ENCODE measurements at regions not wholly inside any gene's neighbourhood (a gene's known extent, or its start where the extent isn't known, plus 50 kb on each side); places are given as distances from the start of the nearest gene placed in this dataset.

DNA sequence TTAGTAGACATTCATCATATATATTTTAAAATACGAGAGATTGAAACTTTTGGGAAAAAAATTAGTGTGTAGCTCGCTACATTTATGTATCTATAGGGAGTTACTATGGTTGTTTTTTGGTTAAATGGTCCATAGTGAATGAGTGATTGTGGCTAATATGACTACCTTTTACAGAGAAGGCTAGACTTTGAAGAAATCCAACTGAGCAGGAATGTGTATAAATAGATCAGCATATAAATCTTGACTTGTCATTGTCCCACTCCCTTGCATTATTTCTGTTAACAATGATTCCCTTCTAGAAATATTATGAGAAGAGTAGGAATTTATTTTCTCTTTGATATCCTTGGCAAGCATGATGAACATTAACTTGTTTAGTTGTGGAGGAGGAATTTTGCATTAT is 737.8 kb upstream of the MAP3K7 start:
- Histone ChIP-seq H3K9me3 (ENCODE audit: control extremely low read depth in 1 of 5, control insufficient read depth in 4 of 5, insufficient read depth in 2 of 5, low read depth in 1 of 5, low read length in 4 of 5) (no peaks in the 10 kb centered on the region), H3K36me3 (ENCODE audit: control insufficient read depth in 4 of 4, insufficient read depth in 4 of 4, low read length in 3 of 4) (no peaks in the 10 kb centered on the region), H3K27ac (ENCODE audit: insufficient read depth in 1 of 2, low read depth in 1 of 2, low read length in 2 of 2, poor library complexity in 1 of 2, severe bottlenecking in 2 of 2) (no peak overlapping the region), H3K4me3 (ENCODE audit: control insufficient read depth in 1 of 7, extremely low read depth in 1 of 7, insufficient read depth in 4 of 7, low read depth in 2 of 7, low read length in 6 of 7) (no peak overlapping the region), H3K27me3 (replicated peaks in 2 of 5; ENCODE audit: control insufficient read depth in 4 of 5, insufficient read depth in 5 of 5, low read length in 4 of 5) (no peaks in the 10 kb centered on the region), H3K4me1 (ENCODE audit: control extremely low read depth in 1 of 4, control insufficient read depth in 4 of 4, insufficient read depth in 4 of 4, low read length in 3 of 4) (no peaks in the 10 kb centered on the region)
- ChIA-PET CTCF (no interaction called here), POLR2A (no interaction called here)
- no CpG with 5 or more reads among the region's 2 CpGs for WGBS (ENCODE audit: insufficient coverage)
- DNase-seq, result no peak

DNA sequence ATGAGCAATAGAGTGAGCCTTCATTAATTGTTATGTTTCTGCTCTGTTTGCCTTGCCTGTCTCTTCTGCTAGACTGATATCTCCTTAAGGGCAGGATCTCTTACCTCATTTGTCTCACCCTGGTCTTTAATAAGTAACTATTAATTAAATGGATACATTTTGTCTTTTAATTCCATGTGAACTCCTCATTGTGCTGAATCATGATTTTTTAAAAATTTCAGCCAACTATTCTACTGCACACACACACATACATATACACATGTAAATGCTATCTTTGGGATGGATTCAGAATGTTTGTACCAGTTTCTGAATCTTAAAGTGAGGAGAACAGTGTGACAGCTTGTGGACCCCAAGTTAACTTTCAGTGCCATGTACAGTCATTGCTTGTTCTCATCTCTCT is 731.1 kb upstream of the MAP3K7 start:
- no peak for DNase-seq
- ChIA-PET CTCF (no interaction called here), POLR2A (no interaction called here)
- no peaks in the 10 kb centered on the region for H3K27me3 ChIP-seq (replicated peaks in 2 of 5; ENCODE audit: control insufficient read depth in 4 of 5, insufficient read depth in 5 of 5, low read length in 4 of 5)
- no peak overlapping the region for H3K4me3 ChIP-seq (ENCODE audit: control insufficient read depth in 1 of 7, extremely low read depth in 1 of 7, insufficient read depth in 4 of 7, low read depth in 2 of 7, low read length in 6 of 7)
- H3K4me1 ChIP-seq (ENCODE audit: control extremely low read depth in 1 of 4, control insufficient read depth in 4 of 4, insufficient read depth in 4 of 4, low read length in 3 of 4), result no peaks in the 10 kb centered on the region
- H3K36me3 ChIP-seq (ENCODE audit: control insufficient read depth in 4 of 4, insufficient read depth in 4 of 4, low read length in 3 of 4), result no peaks in the 10 kb centered on the region
- H3K27ac ChIP-seq (ENCODE audit: insufficient read depth in 1 of 2, low read depth in 1 of 2, low read length in 2 of 2, poor library complexity in 1 of 2, severe bottlenecking in 2 of 2), result no peak overlapping the region
- H3K9me3 ChIP-seq (ENCODE audit: control extremely low read depth in 1 of 5, control insufficient read depth in 4 of 5, insufficient read depth in 2 of 5, low read depth in 1 of 5, low read length in 4 of 5), result no peaks in the 10 kb centered on the region

DNA sequence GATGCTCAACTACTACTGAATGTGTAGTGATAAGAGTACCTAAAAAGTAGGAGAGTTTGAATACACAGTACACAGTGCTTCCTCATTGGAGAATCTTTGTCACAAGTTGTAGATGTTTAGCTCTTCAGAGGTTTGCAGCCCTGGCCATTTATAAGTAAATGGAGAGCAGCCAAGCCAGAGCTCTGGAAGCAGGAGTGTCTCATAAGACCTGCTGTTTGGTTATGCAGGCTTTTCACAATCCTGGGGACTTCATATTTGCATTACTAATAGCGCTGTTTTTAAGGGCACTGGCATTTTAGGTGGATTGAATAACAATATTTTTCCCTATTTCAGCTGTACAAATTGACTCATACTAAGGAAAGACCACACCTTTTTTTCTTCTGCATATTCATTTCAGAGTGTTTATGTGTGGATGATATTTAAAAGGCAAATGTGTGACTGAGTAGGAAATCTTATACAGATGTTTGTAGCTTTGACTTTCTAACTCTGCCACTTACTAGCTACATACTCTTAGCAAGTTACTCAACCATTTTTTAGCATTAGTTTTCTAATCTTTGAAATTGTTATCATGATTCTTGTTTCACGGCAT is 730.5 kb upstream of the MAP3K7 start:
- ChIA-PET CTCF (no interaction called here), POLR2A (no interaction called here)
- no peak for DNase-seq

DNA sequence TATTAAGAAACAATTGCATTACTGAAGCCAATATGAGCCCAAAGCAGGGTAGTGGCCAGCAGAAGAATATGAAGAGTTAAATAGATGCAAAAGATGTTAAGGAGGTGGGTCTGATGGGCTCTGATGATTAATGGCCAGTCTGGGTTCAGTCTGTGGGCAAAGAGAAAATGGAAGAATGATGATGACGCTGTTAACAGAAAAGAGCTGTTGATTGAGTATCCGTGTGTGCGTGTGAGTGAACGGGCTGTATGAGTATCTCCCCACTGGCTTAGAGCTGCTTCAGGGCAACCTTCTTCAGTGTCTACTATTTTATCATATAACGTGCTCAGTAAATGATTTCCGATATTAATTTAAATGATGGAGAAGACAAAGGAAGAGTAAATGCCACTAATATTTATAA is 723.3 kb upstream of the MAP3K7 start:
- no peaks in the 10 kb centered on the region for H3K36me3 ChIP-seq (ENCODE audit: control insufficient read depth in 4 of 4, insufficient read depth in 4 of 4, low read length in 3 of 4)
- H3K27ac ChIP-seq (ENCODE audit: insufficient read depth in 1 of 2, low read depth in 1 of 2, low read length in 2 of 2, poor library complexity in 1 of 2, severe bottlenecking in 2 of 2), result no peak overlapping the region
- no peaks in the 10 kb centered on the region for H3K27me3 ChIP-seq (replicated peaks in 2 of 5; ENCODE audit: control insufficient read depth in 4 of 5, insufficient read depth in 5 of 5, low read length in 4 of 5)
- ChIA-PET POLR2A (no interaction called here), CTCF (no interaction called here)
- no peaks in the 10 kb centered on the region for H3K4me1 ChIP-seq (ENCODE audit: control extremely low read depth in 1 of 4, control insufficient read depth in 4 of 4, insufficient read depth in 4 of 4, low read length in 3 of 4)
- no peak overlapping the region for H3K4me3 ChIP-seq (ENCODE audit: control insufficient read depth in 1 of 7, extremely low read depth in 1 of 7, insufficient read depth in 4 of 7, low read depth in 2 of 7, low read length in 6 of 7)
- no peaks in the 10 kb centered on the region for H3K9me3 ChIP-seq (ENCODE audit: control extremely low read depth in 1 of 5, control insufficient read depth in 4 of 5, insufficient read depth in 2 of 5, low read depth in 1 of 5, low read length in 4 of 5)
- no peak for DNase-seq
- no CpG with 5 or more reads among the region's 6 CpGs for WGBS (ENCODE audit: insufficient coverage)

More for the DNA sequence above, 730.5 kb upstream of the MAP3K7 start:
- Histone ChIP-seq H3K27ac (ENCODE audit: insufficient read depth in 1 of 2, low read depth in 1 of 2, low read length in 2 of 2, poor library complexity in 1 of 2, severe bottlenecking in 2 of 2) (no peak overlapping the region), H3K9me3 (ENCODE audit: control extremely low read depth in 1 of 5, control insufficient read depth in 4 of 5, insufficient read depth in 2 of 5, low read depth in 1 of 5, low read length in 4 of 5) (no peaks in the 10 kb centered on the region), H3K36me3 (ENCODE audit: control insufficient read depth in 4 of 4, insufficient read depth in 4 of 4, low read length in 3 of 4) (no peaks in the 10 kb centered on the region), H3K27me3 (replicated peaks in 2 of 5; ENCODE audit: control insufficient read depth in 4 of 5, insufficient read depth in 5 of 5, low read length in 4 of 5) (no peaks in the 10 kb centered on the region), H3K4me1 (ENCODE audit: control extremely low read depth in 1 of 4, control insufficient read depth in 4 of 4, insufficient read depth in 4 of 4, low read length in 3 of 4) (no peaks in the 10 kb centered on the region), H3K4me3 (ENCODE audit: control insufficient read depth in 1 of 7, extremely low read depth in 1 of 7, insufficient read depth in 4 of 7, low read depth in 2 of 7, low read length in 6 of 7) (no peak overlapping the region)
- WGBS (ENCODE audit: insufficient coverage), result no CpG with 5 or more reads among the region's 2 CpGs

DNA sequence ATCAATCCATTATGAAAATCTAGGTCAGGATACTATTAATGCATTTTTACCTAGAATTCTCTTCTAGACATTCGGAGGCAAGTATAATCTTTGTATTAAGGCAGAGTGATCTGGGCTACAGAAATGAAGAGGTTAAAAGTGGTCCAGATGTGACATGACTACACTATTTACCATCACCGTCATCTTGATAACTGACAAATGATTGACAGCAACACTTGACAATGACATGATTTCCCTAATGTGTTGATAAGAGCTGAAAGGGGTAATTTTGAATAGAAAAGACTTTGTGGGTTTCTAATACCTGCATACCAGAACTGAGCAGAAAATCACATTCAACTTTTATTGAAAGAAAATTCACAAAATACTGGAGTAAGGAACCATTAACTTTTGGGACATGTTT is 718.9 kb upstream of the MAP3K7 start:
- no peaks in the 10 kb centered on the region for H3K9me3 ChIP-seq (ENCODE audit: control extremely low read depth in 1 of 5, control insufficient read depth in 4 of 5, insufficient read depth in 2 of 5, low read depth in 1 of 5, low read length in 4 of 5)
- CTCF ChIA-PET, result no interaction called here
- no peak overlapping the region for H3K27ac ChIP-seq (ENCODE audit: insufficient read depth in 1 of 2, low read depth in 1 of 2, low read length in 2 of 2, poor library complexity in 1 of 2, severe bottlenecking in 2 of 2)
- no peaks in the 10 kb centered on the region for H3K36me3 ChIP-seq (ENCODE audit: control insufficient read depth in 4 of 4, insufficient read depth in 4 of 4, low read length in 3 of 4)
- no CpG with 5 or more reads among the region's 2 CpGs for WGBS (ENCODE audit: insufficient coverage)
- no peaks in the 10 kb centered on the region for H3K4me1 ChIP-seq (ENCODE audit: control extremely low read depth in 1 of 4, control insufficient read depth in 4 of 4, insufficient read depth in 4 of 4, low read length in 3 of 4)
- DNase-seq, result no peak
- POLR2A ChIA-PET, result no interaction called here
- H3K4me3 ChIP-seq (ENCODE audit: control insufficient read depth in 1 of 7, extremely low read depth in 1 of 7, insufficient read depth in 4 of 7, low read depth in 2 of 7, low read length in 6 of 7), result no peak overlapping the region
- no peaks in the 10 kb centered on the region for H3K27me3 ChIP-seq (replicated peaks in 2 of 5; ENCODE audit: control insufficient read depth in 4 of 5, insufficient read depth in 5 of 5, low read length in 4 of 5)

DNA sequence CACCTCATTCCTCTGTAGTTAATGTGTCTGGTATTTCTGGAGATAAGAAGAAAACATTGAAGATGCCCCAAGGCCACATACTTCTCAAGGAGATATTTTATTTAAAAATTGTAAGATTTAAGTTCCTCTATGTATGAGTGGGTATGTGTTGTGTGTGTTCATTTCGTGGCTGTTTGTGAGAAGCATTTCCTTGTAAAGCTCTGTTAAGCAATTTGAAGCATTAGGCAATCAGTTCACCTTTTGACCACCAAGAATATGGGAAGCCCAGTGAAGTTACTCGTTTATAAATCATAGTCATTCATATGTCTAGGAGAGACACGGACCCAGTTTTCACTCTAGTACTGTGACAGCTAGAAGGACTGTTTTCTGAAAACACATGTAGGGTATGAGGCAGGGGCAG is 717.6 kb upstream of the MAP3K7 start:
- no peaks in the 10 kb centered on the region for H3K27me3 ChIP-seq (replicated peaks in 2 of 5; ENCODE audit: control insufficient read depth in 4 of 5, insufficient read depth in 5 of 5, low read length in 4 of 5)
- CTCF ChIA-PET, result interaction anchor here (1.1 kb wide), 1 partner anchor 281 kb away, joined by 3 read pairs; no protein-coding TSS in a partner anchor
- H3K27ac ChIP-seq (ENCODE audit: insufficient read depth in 1 of 2, low read depth in 1 of 2, low read length in 2 of 2, poor library complexity in 1 of 2, severe bottlenecking in 2 of 2), result no peak overlapping the region
- no peak for DNase-seq
- WGBS (ENCODE audit: insufficient coverage), result 100% methylated on average over 2 of the region's 3 CpGs
- POLR2A ChIA-PET, result no interaction called here
- no peaks in the 10 kb centered on the region for H3K4me1 ChIP-seq (ENCODE audit: control extremely low read depth in 1 of 4, control insufficient read depth in 4 of 4, insufficient read depth in 4 of 4, low read length in 3 of 4)
- no peaks in the 10 kb centered on the region for H3K9me3 ChIP-seq (ENCODE audit: control extremely low read depth in 1 of 5, control insufficient read depth in 4 of 5, insufficient read depth in 2 of 5, low read depth in 1 of 5, low read length in 4 of 5)
- no peaks in the 10 kb centered on the region for H3K36me3 ChIP-seq (ENCODE audit: control insufficient read depth in 4 of 4, insufficient read depth in 4 of 4, low read length in 3 of 4)
- H3K4me3 ChIP-seq (ENCODE audit: control insufficient read depth in 1 of 7, extremely low read depth in 1 of 7, insufficient read depth in 4 of 7, low read depth in 2 of 7, low read length in 6 of 7), result no peak overlapping the region

- no peaks in the 10 kb centered on the region for H3K9me3 ChIP-seq (ENCODE audit: control extremely low read depth in 1 of 5, control insufficient read depth in 4 of 5, insufficient read depth in 2 of 5, low read depth in 1 of 5, low read length in 4 of 5)
- no peaks in the 10 kb centered on the region for H3K4me1 ChIP-seq (ENCODE audit: control extremely low read depth in 1 of 4, control insufficient read depth in 4 of 4, insufficient read depth in 4 of 4, low read length in 3 of 4)
- 100% methylated on average over 4 of the region's 12 CpGs for WGBS (ENCODE audit: insufficient coverage)
- H3K27me3 ChIP-seq (replicated peaks in 2 of 5; ENCODE audit: control insufficient read depth in 4 of 5, insufficient read depth in 5 of 5, low read length in 4 of 5), result no peaks in the 10 kb centered on the region
- no peak overlapping the region for H3K27ac ChIP-seq (ENCODE audit: insufficient read depth in 1 of 2, low read depth in 1 of 2, low read length in 2 of 2, poor library complexity in 1 of 2, severe bottlenecking in 2 of 2)
- no peaks in the 10 kb centered on the region for H3K36me3 ChIP-seq (ENCODE audit: control insufficient read depth in 4 of 4, insufficient read depth in 4 of 4, low read length in 3 of 4)
- ChIA-PET POLR2A (interaction anchor here (0.6 kb wide), 1 partner anchor 332 kb away, joined by 3 read pairs; no protein-coding TSS in a partner anchor), CTCF (no interaction called here)
- H3K4me3 ChIP-seq (ENCODE audit: control insufficient read depth in 1 of 7, extremely low read depth in 1 of 7, insufficient read depth in 4 of 7, low read depth in 2 of 7, low read length in 6 of 7), result no peak overlapping the region
- DNase-seq, result no peak
Measured at GRCh38 chr6:91303326-91303725, 716.5 kb upstream of the MAP3K7 start.

Measured in common myeloid progenitor, CD34-positive (primary cell).